Fibroblast of pulmonary artery (primary cell): ENCODE measurements at regions not wholly inside any gene's neighbourhood (a gene's known extent, or its start where the extent isn't known, plus 50 kb on each side); places are given as distances from the start of the nearest gene placed in this dataset.
A peak's percentile ranks its signal among the peaks of the same experiment; 100 is the strongest.

Experiments
- DNase-seq: peaks from one replicate; pipeline ENCODE4 v3.0.0-alpha.2; 2010; ENCODE audit warnings: low read depth
- H3K4me3 ChIP-seq: replicated peaks from 2 replicates; pipeline ENCODE4 v1.5.1; 2011; ENCODE audit warnings: low read depth, mild to moderate bottlenecking, control low read depth, low read length, moderate library complexity
- CTCF ChIP-seq: IDR thresholded peaks from 2 replicates; pipeline ENCODE4 v1.5.1; 2011; ENCODE audit warnings: mild to moderate bottlenecking, control low read depth, low read length, inconsistent platforms; ENCODE audit errors: missing control alignments

DNA sequence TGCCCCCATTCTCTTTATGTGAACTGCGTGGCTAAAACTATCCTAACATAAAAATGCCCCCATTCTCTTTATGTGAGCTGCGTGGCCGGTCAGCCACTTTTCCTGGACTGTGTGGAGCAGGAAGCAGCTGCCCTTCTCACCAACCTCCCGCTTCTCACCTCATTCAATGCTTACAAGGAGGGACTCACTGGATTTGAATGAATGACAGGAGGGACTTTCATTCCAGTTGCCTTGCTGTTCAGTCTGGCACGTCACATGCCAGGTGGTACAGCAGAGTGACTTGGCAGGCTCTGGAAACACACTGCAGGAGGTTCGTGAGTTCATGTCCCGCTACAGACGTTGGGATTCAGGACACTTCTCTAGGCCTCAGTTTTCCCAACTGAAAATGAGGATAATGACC, 60.2 kb upstream of the NFIL3 start:
- no peak for DNase-seq
- no peak overlapping the region for H3K4me3 ChIP-seq
- TF ChIP-seq CTCF: no peak

DNA sequence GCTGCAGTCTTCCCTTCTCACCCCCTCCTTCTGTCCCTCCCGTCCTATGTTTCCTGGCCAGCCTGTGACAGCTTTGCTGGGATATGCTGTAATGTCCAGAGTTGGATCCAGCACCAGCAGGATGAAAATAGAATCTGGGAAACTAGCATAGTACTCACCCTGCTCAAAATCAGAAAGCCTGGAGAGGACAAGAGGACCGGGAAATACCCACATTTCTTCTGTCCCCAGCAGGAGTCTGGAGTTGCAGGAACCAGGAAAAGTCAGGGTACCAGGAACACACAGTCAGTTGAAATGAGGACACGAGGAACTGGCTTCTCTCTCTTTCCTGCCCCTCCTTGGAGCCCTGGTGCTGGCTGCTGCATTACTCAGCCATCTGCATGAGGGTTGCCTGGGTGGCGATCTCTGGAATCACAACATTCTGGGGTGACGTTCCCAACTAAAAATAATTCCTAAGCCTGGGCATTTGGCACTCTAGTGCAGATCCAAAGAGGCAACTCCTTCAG, 59.6 kb upstream of the NFIL3 start:
- TF ChIP-seq CTCF: no peak
- H3K4me3 ChIP-seq: no peak overlapping the region
- peak; percentile 26 for DNase-seq

GRCh38 chr9:91481972-91482371, 58.3 kb upstream of the NFIL3 start:
- H3K4me3 ChIP-seq: no peak overlapping the region
- TF ChIP-seq CTCF: no peak
- peak; percentile 30 for DNase-seq

DNA sequence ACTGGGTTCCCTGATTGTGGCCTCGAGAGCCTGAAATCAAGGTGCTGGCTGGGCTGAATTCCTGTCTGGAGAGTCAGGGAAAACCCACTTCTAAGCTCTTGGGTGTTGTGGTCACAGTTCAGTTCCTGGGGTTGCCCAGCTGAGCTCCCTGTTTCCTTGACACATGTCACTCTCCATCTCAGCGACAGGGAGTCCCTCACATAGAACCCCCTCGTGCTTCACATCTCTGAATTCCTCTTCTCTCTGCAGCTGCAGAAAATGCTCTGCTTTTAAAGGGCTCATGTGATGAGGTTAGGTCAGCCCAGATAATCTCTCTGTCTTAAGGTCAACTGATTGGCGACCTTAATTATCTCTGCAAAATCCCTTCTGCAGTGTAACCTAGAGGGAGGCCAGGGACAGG, 53.5 kb upstream of the NFIL3 start:
- no peak overlapping the region for H3K4me3 ChIP-seq
- DNase-seq: no peak
- no peak for TF ChIP-seq CTCF

- no peak overlapping the region for H3K4me3 ChIP-seq
- TF ChIP-seq CTCF: no peak
- DNase-seq: peak; percentile 48
Measured at GRCh38 chr9:91474656-91475055, 51.0 kb upstream of the NFIL3 start.
